ENCODE measurements at regions not wholly inside any gene's neighbourhood (a gene's known extent, or its start where the extent isn't known, plus 50 kb on each side); places are given as distances from the start of the nearest gene placed in this dataset.

- DNase-seq, result no peak
Observed at GRCh38 chr10:78188446-78188845, 154.8 kb downstream of the RPS24 start.

GRCh38 chr10:78190051-78190825, 156.6 kb downstream of the RPS24 start:
- no peak for DNase-seq

- DNase-seq, result no peak
Observed at GRCh38 chr10:78191301-78191700, 157.6 kb downstream of the RPS24 start.

GRCh38 chr10:78193189-78193588, 159.5 kb downstream of the RPS24 start:
- DNase-seq, result no peak

GRCh38 chr10:78194050-78194449, 160.4 kb downstream of the RPS24 start:
- no peak for DNase-seq

GRCh38 chr10:78194539-78195402, 161.1 kb downstream of the RPS24 start:
- DNase-seq, result no peak

- DNase-seq, result no peak
Observed at GRCh38 chr10:78196396-78196795, 162.7 kb downstream of the RPS24 start.

- no peak for DNase-seq
Observed at GRCh38 chr10:78196964-78197363, 163.3 kb downstream of the RPS24 start.

- DNase-seq, result peak; percentile 89
Observed at GRCh38 chr10:78197628-78198272, 164.1 kb downstream of the RPS24 start.

GRCh38 chr10:78199005-78199725, 165.5 kb downstream of the RPS24 start:
- DNase-seq, result peak; percentile 97

- peak; percentile 54 for DNase-seq
Observed at GRCh38 chr10:78199759-78200158, 166.1 kb downstream of the RPS24 start.

- DNase-seq, result no peak
Observed at GRCh38 chr10:78200686-78201085, 167.0 kb downstream of the RPS24 start.

- DNase-seq, result no peak
Observed at GRCh38 chr10:78202386-78202785, 168.7 kb downstream of the RPS24 start.

- peak; percentile 78 for DNase-seq
Observed at GRCh38 chr10:78203915-78204818, 170.5 kb downstream of the RPS24 start.

GRCh38 chr10:78205457-78206016, 171.9 kb downstream of the RPS24 start:
- no peak for DNase-seq

GRCh38 chr10:78207216-78207615, 173.6 kb downstream of the RPS24 start:
- DNase-seq, result no peak

- DNase-seq, result no peak
Observed at GRCh38 chr10:78207776-78208175, 174.1 kb downstream of the RPS24 start.

- DNase-seq, result no peak
Observed at GRCh38 chr10:78209970-78210369, 176.3 kb downstream of the RPS24 start.

- DNase-seq, result no peak
Observed at GRCh38 chr10:78210548-78210947, 176.9 kb downstream of the RPS24 start.

GRCh38 chr10:78210976-78211375, 177.3 kb downstream of the RPS24 start:
- no peak for DNase-seq

- DNase-seq, result peak; percentile 60
Observed at GRCh38 chr10:78211561-78212051, 177.9 kb downstream of the RPS24 start.
